Fibroblast of skin of scalp (primary cell): ENCODE measurements at regions not wholly inside any gene's neighbourhood (a gene's known extent, or its start where the extent isn't known, plus 50 kb on each side); places are given as distances from the start of the nearest gene placed in this dataset.
"Not testable (repeated sequence)": the region's sequence is repeated elsewhere in the genome, so short reads cannot be mapped to it uniquely, and the experiment has no call there.

Source experiments
- DNase-seq: peaks from one replicate; pipeline ENCODE4 v3.0.0-alpha.2; 2013

- no peak for DNase-seq
Observed at GRCh38 chr12:131620946-131621681, 89.8 kb upstream of the SFSWAP start.

- DNase-seq = no peak
Observed at GRCh38 chr12:131621701-131622421, 89.0 kb upstream of the SFSWAP start.

- no peak for DNase-seq
Observed at GRCh38 chr12:131622422-131622955, 88.4 kb upstream of the SFSWAP start.

GRCh38 chr12:131623404-131624368 is 87.2 kb upstream of the SFSWAP start:
- not testable (repeated sequence) for DNase-seq

GRCh38 chr12:131624369-131624739 is 86.5 kb upstream of the SFSWAP start:
- DNase-seq = not testable (repeated sequence)

GRCh38 chr12:131624756-131625501 is 86.0 kb upstream of the SFSWAP start:
- not testable (repeated sequence) for DNase-seq

GRCh38 chr12:131625966-131626722 is 84.7 kb upstream of the SFSWAP start:
- not testable (repeated sequence) for DNase-seq

GRCh38 chr12:131627151-131628022 is 83.5 kb upstream of the SFSWAP start:
- DNase-seq = not testable (repeated sequence)

GRCh38 chr12:131628023-131628740 is 82.7 kb upstream of the SFSWAP start:
- no peak for DNase-seq

GRCh38 chr12:131628766-131629448 is 82.0 kb upstream of the SFSWAP start:
- DNase-seq = no peak

GRCh38 chr12:131631230-131631629 is 79.7 kb upstream of the SFSWAP start:
- no peak for DNase-seq

- not testable (repeated sequence) for DNase-seq
Observed at GRCh38 chr12:131631889-131632651, 78.8 kb upstream of the SFSWAP start.

GRCh38 chr12:131632652-131633023 is 78.3 kb upstream of the SFSWAP start:
- DNase-seq = not testable (repeated sequence)

GRCh38 chr12:131633610-131634009 is 77.3 kb upstream of the SFSWAP start:
- DNase-seq = not testable (repeated sequence)

- no peak for DNase-seq
Observed at GRCh38 chr12:131634037-131634436, 76.9 kb upstream of the SFSWAP start.

GRCh38 chr12:131635012-131635411 is 75.9 kb upstream of the SFSWAP start:
- not testable (repeated sequence) for DNase-seq

- no peak for DNase-seq
Observed at GRCh38 chr12:131635491-131636122, 75.3 kb upstream of the SFSWAP start.
